SK-N-SH treated with all-trans-retinoic acid at 6 μM for 48 hours (cell line): ENCODE measurements at regions not wholly inside any gene's neighbourhood (a gene's known extent, or its start where the extent isn't known, plus 50 kb on each side); places are given as distances from the start of the nearest gene placed in this dataset.

ENCODE experiments used
- ARNTL ChIP-seq: fragments of 450-650 bp; formaldehyde crosslinking; IDR thresholded peaks from 2 replicates; pipeline ENCODE4 v1.5.0; 2020; ENCODE audit warnings: low read depth, mild to moderate bottlenecking, moderate library complexity, borderline replicate concordance
- BACH2 ChIP-seq: fragments of 250-450 bp; sonication (Bioruptor Pico); IDR thresholded peaks from 2 replicates; pipeline ENCODE4 v1.9.0; 2021; ENCODE audit warnings: mild to moderate bottlenecking, borderline replicate concordance
- CSDC2 ChIP-seq: fragments of 250-450 bp; sonication (Bioruptor Pico); IDR thresholded peaks from 2 replicates; pipeline ENCODE4 v1.5.0; 2020; ENCODE audit warnings: mild to moderate bottlenecking, moderate library complexity
- ESRRG ChIP-seq: fragments of 250-450 bp; sonication (Bioruptor Pico); IDR thresholded peaks from 2 replicates; pipeline ENCODE4 v1.6.1; 2021; ENCODE audit warnings: mild to moderate bottlenecking
- GLIS3 ChIP-seq: fragments of 250-450 bp; sonication (Bioruptor Pico); IDR thresholded peaks from 2 replicates; pipeline ENCODE4 v1.5.0; 2020; ENCODE audit warnings: mild to moderate bottlenecking, moderate library complexity
- ISL1 ChIP-seq: fragments of 250-450 bp; sonication (Bioruptor Pico); IDR thresholded peaks from 2 replicates; pipeline ENCODE4 v2.1.2; 2022; ENCODE audit warnings: mild to moderate bottlenecking, moderate library complexity
- RARB ChIP-seq: fragments of 250-450 bp; sonication (Bioruptor Pico); IDR thresholded peaks from 2 replicates; pipeline ENCODE4 v1.8.0; 2021; ENCODE audit warnings: mild to moderate bottlenecking, moderate library complexity
- SNAI2 ChIP-seq: fragments of 250-450 bp; sonication (Bioruptor Pico); IDR thresholded peaks from 2 replicates; pipeline ENCODE4 v1.5.0; 2020; ENCODE audit warnings: mild to moderate bottlenecking, moderate library complexity
- TCF4 ChIP-seq: fragments of 250-450 bp; sonication (Bioruptor Pico); IDR thresholded peaks from 2 replicates; pipeline ENCODE4 v1.8.0; 2021; ENCODE audit warnings: mild to moderate bottlenecking, moderate library complexity, borderline replicate concordance
- ZC3H10 ChIP-seq: fragments of 250-450 bp; sonication (Bioruptor Pico); IDR thresholded peaks from 2 replicates; pipeline ENCODE4 v1.5.1; 2021; ENCODE audit warnings: mild to moderate bottlenecking, moderate library complexity
- ZFP3 ChIP-seq: fragments of 250-450 bp; sonication (Bioruptor Pico); IDR thresholded peaks from 2 replicates; pipeline ENCODE4 v1.5.0; 2020; ENCODE audit warnings: mild to moderate bottlenecking, moderate library complexity
- ZNF565 ChIP-seq: fragments of 450-650 bp; formaldehyde crosslinking; conservative IDR thresholded peaks from 2 replicates; pipeline ENCODE4 v1.5.0; 2020; ENCODE audit warnings: low read depth, mild to moderate bottlenecking, moderate library complexity
- TF ChIP-seq, protein P1 (sequence below): fragments of 250-450 bp; sonication (Bioruptor Pico); IDR thresholded peaks from 2 replicates; pipeline ENCODE4 v1.8.0; 2020; ENCODE audit warnings: mild to moderate bottlenecking, moderate library complexity, borderline replicate concordance
- TF ChIP-seq, protein P2 (sequence below): fragments of 250-450 bp; sonication (Bioruptor Pico); IDR thresholded peaks from 2 replicates; pipeline ENCODE4 v1.5.0; 2020; ENCODE audit warnings: mild to moderate bottlenecking, moderate library complexity

DNA sequence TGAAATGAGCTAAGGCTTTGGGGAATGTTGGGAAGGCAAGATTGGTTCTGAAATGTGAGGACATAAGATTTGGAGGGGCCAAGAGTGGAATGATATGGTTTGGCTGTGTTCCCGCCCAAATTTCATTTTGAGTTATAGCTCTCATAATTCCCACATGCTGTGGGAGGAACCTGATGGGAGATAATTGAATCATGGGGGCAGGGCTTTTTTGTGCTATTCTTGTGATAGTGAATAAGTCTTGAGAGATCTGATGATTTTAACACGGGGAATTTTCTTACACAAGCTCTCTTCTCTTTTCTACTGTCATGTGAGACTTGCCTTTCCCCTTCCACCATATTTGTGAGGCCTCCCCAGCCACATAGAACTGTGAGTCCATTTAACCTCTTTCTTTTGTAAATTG, 157.6 kb upstream of the C1QTNF7 start:
- TF ChIP-seq ZFP3 (no peak), RARB (no peak), CSDC2 (no peak), ZNF565 (CRISPR knock-in tag) (no peak), ESRRG (no peak), SNAI2 (CRISPR knock-in tag) (no peak), TCF4 (CRISPR knock-in tag) (no peak), BACH2 (no peak), ARNTL (CRISPR knock-in tag) (no peak), GLIS3 (CRISPR knock-in tag) (no peak), ISL1 (CRISPR knock-in tag) (no peak), ZC3H10 (CRISPR knock-in tag) (no peak)
- TF ChIP-seq, protein P1, sequence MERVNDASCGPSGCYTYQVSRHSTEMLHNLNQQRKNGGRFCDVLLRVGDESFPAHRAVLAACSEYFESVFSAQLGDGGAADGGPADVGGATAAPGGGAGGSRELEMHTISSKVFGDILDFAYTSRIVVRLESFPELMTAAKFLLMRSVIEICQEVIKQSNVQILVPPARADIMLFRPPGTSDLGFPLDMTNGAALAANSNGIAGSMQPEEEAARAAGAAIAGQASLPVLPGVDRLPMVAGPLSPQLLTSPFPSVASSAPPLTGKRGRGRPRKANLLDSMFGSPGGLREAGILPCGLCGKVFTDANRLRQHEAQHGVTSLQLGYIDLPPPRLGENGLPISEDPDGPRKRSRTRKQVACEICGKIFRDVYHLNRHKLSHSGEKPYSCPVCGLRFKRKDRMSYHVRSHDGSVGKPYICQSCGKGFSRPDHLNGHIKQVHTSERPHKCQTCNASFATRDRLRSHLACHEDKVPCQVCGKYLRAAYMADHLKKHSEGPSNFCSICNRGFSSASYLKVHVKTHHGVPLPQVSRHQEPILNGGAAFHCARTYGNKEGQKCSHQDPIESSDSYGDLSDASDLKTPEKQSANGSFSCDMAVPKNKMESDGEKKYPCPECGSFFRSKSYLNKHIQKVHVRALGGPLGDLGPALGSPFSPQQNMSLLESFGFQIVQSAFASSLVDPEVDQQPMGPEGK (CRISPR knock-in tag) = no peak
- TF ChIP-seq, protein P2, sequence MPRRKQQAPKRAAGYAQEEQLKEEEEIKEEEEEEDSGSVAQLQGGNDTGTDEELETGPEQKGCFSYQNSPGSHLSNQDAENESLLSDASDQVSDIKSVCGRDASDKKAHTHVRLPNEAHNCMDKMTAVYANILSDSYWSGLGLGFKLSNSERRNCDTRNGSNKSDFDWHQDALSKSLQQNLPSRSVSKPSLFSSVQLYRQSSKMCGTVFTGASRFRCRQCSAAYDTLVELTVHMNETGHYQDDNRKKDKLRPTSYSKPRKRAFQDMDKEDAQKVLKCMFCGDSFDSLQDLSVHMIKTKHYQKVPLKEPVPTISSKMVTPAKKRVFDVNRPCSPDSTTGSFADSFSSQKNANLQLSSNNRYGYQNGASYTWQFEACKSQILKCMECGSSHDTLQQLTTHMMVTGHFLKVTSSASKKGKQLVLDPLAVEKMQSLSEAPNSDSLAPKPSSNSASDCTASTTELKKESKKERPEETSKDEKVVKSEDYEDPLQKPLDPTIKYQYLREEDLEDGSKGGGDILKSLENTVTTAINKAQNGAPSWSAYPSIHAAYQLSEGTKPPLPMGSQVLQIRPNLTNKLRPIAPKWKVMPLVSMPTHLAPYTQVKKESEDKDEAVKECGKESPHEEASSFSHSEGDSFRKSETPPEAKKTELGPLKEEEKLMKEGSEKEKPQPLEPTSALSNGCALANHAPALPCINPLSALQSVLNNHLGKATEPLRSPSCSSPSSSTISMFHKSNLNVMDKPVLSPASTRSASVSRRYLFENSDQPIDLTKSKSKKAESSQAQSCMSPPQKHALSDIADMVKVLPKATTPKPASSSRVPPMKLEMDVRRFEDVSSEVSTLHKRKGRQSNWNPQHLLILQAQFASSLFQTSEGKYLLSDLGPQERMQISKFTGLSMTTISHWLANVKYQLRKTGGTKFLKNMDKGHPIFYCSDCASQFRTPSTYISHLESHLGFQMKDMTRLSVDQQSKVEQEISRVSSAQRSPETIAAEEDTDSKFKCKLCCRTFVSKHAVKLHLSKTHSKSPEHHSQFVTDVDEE (CRISPR knock-in tag) = no peak
